HG03378 (cell line): ENCODE measurements at regions not wholly inside any gene's neighbourhood (a gene's known extent, or its start where the extent isn't known, plus 50 kb on each side); places are given as distances from the start of the nearest gene placed in this dataset.

ENCODE experiments used
- ATAC-seq: cut with Tn5 transposase; IDR thresholded peaks from one replicate; pipeline ENCODE4 v1.9.1; 2021; ENCODE audit warnings: mild to moderate bottlenecking, moderate library complexity; ENCODE audit not compliant: unreplicated experiment

- no peak for ATAC-seq
Observed at GRCh38 chr15:61798631-61799030, 261.6 kb downstream of the VPS13C start.

DNA sequence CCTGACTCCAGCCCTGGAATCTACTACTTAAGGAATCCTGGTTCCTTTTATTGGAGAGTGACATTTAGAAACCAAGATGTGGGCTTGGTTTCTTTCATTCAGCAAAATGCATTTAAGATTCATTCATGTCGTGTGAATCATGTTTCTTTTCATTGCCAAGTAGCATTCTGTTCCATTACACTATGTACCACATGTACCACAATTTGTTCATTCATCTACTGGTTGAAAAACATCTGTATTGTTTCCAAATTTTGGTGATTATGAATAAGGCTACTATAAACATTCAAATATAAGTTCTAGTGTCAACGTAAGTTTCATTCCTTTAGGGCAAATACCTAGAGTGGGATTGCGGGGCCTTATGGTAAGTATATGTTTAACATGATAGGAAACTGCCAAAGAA is 264.2 kb downstream of the VPS13C start:
- ATAC-seq = no peak

DNA sequence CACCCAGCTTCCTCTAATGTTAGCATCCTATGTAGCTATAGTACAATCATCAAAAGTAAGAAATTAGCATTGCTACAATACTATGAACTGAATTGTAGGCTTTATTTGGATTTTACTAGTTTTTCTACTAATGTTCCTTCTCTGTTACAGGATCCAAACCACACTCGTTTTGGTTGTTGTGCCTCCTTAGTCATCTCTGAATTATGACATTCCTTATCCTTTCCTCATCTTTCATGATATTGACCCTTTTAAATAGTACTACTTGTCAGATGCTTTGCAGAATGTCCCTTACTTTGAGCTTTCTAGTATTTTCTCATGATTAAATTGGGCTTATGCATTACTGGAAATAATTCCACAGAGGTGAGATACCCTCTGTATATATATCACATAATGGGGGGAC is 265.4 kb downstream of the VPS13C start:
- ATAC-seq = no peak

- no peak for ATAC-seq
Observed at GRCh38 chr15:61794276-61794675, 266.0 kb downstream of the VPS13C start.

- no peak for ATAC-seq
Observed at GRCh38 chr15:61784734-61785133, 275.5 kb downstream of the VPS13C start.

GRCh38 chr15:61780278-61780980 is 279.8 kb downstream of the VPS13C start:
- ATAC-seq = no peak

DNA sequence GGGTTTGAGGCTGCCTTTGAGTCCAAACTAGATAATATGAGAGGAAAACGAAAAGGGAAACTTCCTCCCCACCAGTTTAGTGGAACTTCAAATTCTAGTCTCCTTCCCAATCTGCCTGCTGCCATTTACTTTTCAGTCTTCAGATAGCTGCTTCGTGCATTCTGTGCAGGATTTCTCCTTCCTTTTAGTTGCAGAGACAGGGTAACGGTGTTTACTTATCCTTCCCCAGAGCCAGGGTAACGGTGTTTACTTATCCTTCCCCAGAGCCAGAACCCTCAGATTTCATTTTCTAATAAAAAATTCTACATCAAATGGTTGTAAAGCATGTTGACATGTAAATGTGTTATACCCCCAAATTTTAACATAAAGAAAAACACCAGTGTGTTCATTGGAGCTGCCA is 282.6 kb downstream of the VPS13C start:
- no peak for ATAC-seq

GRCh38 chr15:61769557-61769956 is 290.7 kb downstream of the VPS13C start:
- ATAC-seq = no peak

DNA sequence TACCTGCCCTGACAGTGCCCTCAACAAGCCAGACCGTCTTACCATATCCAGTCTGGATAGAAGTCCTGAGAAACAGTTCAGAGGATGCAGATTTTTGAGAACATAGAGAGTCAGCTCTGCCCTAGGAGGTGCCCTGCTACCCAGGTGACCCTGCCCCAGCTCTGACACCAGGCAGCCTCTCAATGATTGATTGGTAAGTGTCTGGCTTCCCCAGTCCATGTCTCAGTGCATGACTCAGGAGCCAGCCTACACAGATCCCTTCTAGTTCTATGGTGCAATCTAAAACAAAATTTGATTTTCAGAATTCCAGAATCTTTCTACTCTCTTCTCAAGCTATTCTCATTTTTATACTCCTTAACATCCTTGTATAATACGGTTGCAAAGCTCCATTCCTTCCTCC is 292.1 kb downstream of the VPS13C start:
- ATAC-seq = no peak

DNA sequence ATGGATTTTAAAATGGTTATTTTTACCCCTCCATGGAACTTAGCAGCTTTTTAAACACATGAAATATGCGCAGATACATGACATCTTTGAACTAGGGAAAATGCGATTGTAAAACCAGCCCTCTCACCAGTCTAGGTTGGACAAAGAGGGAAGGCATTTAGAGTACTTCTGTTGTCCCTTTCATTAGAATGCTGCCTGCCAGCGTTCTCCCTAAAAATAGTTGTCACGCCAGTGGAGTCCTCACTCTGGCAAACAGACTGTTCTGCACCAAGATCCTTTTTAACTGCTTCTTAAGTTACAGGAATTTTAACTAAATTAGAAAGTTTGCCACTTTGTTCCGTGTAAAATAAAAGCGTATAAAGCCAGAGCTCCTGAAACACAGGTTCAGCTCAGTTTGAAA is 295.3 kb downstream of the VPS13C start:
- ATAC-seq = no peak

- no peak for ATAC-seq
Observed at GRCh38 chr15:61764141-61764540, 296.1 kb downstream of the VPS13C start.

DNA sequence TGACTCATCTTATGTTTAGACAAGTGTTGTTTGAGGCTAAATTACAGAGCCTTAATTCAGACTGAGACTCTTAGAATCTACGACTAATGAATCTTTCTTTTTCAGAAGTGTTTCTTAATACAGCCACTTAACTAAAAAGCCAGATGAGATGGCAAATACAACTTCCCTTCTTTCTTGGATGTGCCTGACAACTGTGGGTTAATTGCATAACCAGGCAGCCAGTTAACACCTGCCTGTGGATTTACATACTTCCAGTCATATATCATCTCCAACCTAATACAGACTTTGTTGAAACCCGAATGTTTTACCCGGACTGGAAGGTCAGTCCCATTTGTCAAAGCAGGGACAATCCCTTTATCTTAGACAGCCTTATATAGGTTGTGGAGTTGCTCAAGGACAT is 297.6 kb downstream of the VPS13C start:
- ATAC-seq = no peak

DNA sequence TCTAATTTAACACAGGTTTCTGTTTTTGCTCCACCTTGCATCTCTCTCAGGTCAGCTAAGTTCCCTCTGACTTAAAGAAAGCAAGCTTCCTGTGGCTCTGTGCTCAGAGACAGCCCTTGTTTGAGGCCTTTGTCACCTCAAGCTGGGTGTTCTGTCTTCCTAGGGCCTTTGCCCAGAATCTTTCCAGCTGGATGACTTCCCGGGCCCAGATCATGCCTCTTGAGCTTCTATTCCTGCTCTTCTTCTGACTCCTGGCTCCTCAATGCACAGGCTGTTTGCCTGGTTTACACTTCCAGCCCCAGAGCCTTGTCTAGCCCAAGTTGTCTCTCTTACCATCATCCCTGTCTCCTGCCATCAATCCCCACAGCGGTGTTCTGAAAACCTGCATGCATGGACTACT is 300.6 kb downstream of the VPS13C start:
- no peak for ATAC-seq

DNA sequence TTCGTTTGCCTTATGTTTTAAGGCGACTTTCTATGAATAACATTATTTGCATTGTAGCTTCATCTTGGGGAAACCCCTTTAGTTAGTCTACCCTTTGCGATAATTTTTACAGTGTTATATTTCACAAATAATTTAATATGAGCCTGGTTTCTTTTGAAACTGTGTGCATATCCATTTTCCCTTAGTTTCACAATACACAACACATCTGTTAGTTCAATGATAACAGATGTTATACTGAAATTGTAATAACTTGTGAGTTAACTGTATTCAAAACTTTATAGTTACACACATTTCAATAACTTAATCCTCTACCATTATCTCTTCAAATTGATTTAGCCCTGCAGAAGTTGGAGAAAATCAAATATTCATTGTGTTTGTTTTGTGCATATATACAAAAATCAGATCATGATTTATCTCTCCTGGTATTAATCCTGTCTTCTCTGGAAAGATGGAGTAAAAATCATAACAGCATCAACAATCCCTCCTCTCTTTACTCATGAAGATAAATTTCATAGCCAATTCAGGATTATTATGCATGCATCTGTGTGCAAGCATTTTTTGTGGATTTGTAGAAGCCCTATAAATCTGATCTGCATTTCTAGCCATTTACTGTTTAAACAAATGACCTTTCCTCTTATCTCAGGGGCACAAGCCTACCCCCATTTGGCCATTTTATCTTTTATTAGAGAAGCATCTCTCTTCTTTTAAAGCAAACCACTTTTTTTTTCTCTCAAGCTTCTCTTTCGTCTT is 304.0 kb downstream of the VPS13C start:
- ATAC-seq = no peak

GRCh38 chr15:61755467-61755866 is 304.8 kb downstream of the VPS13C start:
- ATAC-seq = no peak

DNA sequence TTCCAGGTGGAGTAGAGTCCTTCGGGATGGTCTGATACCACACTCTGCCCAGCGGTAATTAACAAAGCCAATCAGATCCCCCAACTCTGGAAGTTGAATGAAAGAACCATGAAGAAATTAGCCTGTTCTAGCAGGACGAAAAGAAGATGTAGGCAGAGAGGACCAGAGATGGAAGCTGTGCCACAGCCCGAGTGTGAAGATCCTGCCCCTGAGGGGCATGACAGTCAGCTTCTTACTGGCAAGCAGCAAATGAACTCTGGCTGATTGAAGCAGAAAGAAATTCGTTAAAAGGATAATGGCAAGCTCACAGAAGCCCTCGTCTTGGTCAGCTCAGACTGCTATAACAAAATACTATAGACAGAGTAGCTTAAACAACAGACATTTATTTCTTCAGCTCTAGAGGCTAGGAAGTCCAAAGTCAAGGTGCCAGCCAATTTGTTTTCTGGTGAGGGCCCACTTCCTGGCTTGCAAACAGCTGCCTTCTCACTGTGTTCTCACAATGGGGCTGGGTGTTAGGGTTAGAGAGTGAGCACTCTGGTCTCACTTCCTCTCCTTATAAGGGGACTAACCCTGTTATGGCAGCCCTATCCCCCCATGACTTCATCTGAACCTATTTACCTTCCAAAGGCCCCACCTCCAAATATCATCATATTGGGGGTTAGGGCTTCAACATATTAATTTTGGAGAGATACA is 307.1 kb downstream of the VPS13C start:
- ATAC-seq = no peak

- no peak for ATAC-seq
Observed at GRCh38 chr15:61752001-61752400, 308.2 kb downstream of the VPS13C start.

DNA sequence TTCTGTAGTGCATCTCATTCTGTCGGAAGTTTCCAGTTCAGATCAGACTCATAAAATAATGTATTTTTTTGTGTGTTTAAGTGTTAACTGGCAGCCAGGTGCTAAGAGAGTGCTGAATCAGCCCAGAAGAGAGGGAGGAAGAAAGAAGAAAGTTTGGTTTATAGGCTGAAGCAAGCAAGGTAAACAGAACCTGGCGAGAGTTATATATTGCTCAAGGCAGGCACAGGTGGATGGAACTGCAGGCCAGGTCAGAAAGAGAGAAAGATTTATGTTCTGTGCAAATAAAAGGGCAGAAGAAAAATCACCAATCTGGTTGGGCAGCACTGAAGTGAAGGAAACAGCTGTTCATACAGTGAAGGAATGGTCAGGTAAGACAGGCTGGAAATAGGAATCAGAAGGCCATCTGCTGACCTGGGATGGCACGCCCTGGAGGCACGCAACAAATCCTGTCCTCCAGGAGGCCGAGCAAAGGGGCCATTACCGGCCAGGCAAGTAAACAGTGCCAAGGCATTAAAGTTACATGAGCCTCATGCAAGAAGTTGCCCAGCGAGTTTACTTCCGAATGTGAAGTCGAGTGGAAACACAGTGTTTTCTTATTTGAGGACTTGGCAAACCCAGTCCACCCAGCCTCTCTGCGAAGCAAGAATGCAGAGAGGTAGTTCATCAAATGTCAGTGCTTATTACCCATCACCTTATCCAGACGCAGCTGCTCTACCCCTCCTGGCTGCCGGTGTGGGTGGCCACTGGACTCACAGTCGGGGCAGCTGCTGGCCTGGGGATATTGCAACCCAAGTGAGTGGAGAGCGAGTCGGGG is 309.8 kb downstream of the VPS13C start:
- no peak for ATAC-seq

DNA sequence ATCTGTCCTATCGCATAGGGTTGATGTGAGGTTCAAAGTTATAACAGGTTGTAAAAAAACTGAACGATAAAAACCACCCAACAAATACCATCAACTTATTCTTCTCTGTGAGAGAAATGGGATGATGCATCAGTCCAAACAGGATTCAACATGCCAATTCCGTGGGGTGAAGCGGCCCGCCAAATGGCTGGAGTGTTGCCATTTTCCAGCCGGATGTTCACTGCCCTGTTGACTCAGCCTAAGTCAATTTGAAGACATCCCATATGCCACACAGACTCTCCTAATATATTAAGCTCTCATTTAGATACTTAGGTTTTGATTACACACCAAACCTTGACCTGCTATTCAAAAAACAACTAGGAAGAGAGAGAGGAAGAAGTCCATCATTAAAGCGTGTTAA is 311.1 kb downstream of the VPS13C start:
- no peak for ATAC-seq

DNA sequence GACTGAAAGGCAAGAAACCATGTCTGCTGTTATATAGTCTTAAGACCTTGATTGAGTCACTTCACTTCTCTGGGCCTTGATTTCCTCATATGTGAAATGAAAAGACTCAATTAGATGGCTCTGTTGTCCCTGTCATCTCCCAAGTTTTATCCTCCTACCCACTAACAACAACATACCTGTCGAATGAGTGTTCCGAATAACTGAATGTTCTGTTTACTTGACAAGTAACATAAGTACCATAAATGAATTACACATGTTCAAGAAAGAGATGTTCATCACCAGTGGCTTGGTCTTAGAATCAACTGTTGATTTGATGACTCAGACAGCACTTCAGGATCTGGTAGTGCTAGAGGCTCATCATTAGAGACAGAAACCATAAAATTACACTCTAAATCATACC is 311.7 kb downstream of the VPS13C start:
- ATAC-seq = no peak

GRCh38 chr15:61746589-61746988 is 313.7 kb downstream of the VPS13C start:
- no peak for ATAC-seq
